Vagina (tissue), 2 donors: ENCODE measurements at regions not wholly inside any gene's neighbourhood (a gene's known extent, or its start where the extent isn't known, plus 50 kb on each side); places are given as distances from the start of the nearest gene placed in this dataset.

Source experiments
- DNase-seq, 2 donors: peaks; one replicate each; pipeline ENCODE4 v3.0.0-alpha.2; 2017; ENCODE audit errors: extremely low spot score in 2 of 2
- H3K27ac ChIP-seq: fragments of 200-600 bp; sonication (generic); one replicate; pipeline ENCODE4 v1.5.1; 2019
- H3K27me3 ChIP-seq: fragments of 200-600 bp; sonication (generic); one replicate; pipeline ENCODE4 v1.5.1; 2019
- H3K36me3 ChIP-seq, 2 donors: fragments of 200-600 bp; sonication (generic); one replicate each; pipeline ENCODE4 v1.5.1; 2017 to 2019
- H3K4me1 ChIP-seq: fragments of 200-600 bp; sonication (generic); one replicate; pipeline ENCODE4 v1.5.1; 2019
- H3K4me3 ChIP-seq, 2 donors: fragments of 200-600 bp; sonication (generic); 1 replicate in 1 of 2; 2 replicates in 1 of 2; pipeline ENCODE4 v1.5.1; 2016 to 2019
- H3K9me3 ChIP-seq: fragments of 200-600 bp; sonication (generic); one replicate; pipeline ENCODE4 v1.5.1; 2019
- CTCF ChIP-seq, 3 experiments: fragments of 450-650 bp in 2 of 3; fragments of 200-600 bp in 1 of 3; sonication (generic) in 1 of 3; IDR thresholded peaks; one replicate each; pipeline ENCODE4 v1.5.1; 2017 to 2019; ENCODE audit warnings: antibody characterized with exemption in 3 of 3, mild to moderate bottlenecking in 2 of 3, moderate library complexity in 2 of 3
- POLR2A ChIP-seq, 2 donors: fragments of 450-650 bp; IDR thresholded peaks; one replicate each; pipeline ENCODE4 v1.6.1; 2017; ENCODE audit warnings: antibody characterized with exemption in 2 of 2, mild to moderate bottlenecking in 2 of 2, moderate library complexity in 2 of 2
- POLR2AphosphoS5 ChIP-seq, 2 donors: sonication (generic); formaldehyde crosslinking; IDR thresholded peaks; one replicate each; pipeline ENCODE4 v1.9.0; 2017; ENCODE audit warnings: antibody characterized with exemption in 2 of 2, mild to moderate bottlenecking in 2 of 2, low read depth in 1 of 2; ENCODE audit not compliant: insufficient read depth in 1 of 2
- intact Hi-C: fragments of 100-400 bp; cut with DNase I; formaldehyde crosslinking; loops from one replicate; pipeline ENCODE4 v1.15.1; 2023

GRCh38 chr5:147051193-147051592 lies 172.6 kb upstream of the PPP2R2B start:
- no peaks in the 10 kb centered on the region for H3K9me3 ChIP-seq
- H3K36me3 ChIP-seq: no peaks in the 10 kb centered on the region
- no peak overlapping the region for H3K4me3 ChIP-seq
- no peak overlapping the region for H3K27ac ChIP-seq
- no peak for DNase-seq
- H3K4me1 ChIP-seq: no peaks in the 10 kb centered on the region
- intact Hi-C loops: no loop called here
- no peak for TF ChIP-seq POLR2A (IDR thresholded peaks at IDR 0.05)
- no peaks in the 10 kb centered on the region for H3K27me3 ChIP-seq

GRCh38 chr5:147052519-147052918 lies 174.0 kb upstream of the PPP2R2B start:
- no peak for TF ChIP-seq CTCF (IDR thresholded peaks at IDR 0.05)
- no peak for TF ChIP-seq POLR2A (IDR thresholded peaks at IDR 0.05)
- TF ChIP-seq POLR2AphosphoS5 (IDR thresholded peaks at IDR 0.05; ENCODE audit: insufficient read depth in 1 of 2, low read depth in 1 of 2): no peak
- Histone ChIP-seq H3K4me1 (no peaks in the 10 kb centered on the region), H3K9me3 (no peaks in the 10 kb centered on the region), H3K4me3 (no peak overlapping the region), H3K36me3 (no peaks in the 10 kb centered on the region), H3K27ac (no peak overlapping the region), H3K27me3 (no peaks in the 10 kb centered on the region)
- no peak for DNase-seq
- intact Hi-C loops: no loop called here

- intact Hi-C loops: no loop called here
- Histone ChIP-seq H3K36me3 (no peaks in the 10 kb centered on the region), H3K27me3 (no peaks in the 10 kb centered on the region), H3K9me3 (no peaks in the 10 kb centered on the region), H3K4me1 (no peaks in the 10 kb centered on the region), H3K4me3 (no peak overlapping the region), H3K27ac (no peak overlapping the region)
- DNase-seq: no peak
- TF ChIP-seq POLR2A (IDR thresholded peaks at IDR 0.05) (no peak), CTCF (IDR thresholded peaks at IDR 0.05) (no peak)
Measured at GRCh38 chr5:147055089-147055826, 176.7 kb upstream of the PPP2R2B start.

- intact Hi-C loops: no loop called here
- Histone ChIP-seq H3K27me3 (no peaks in the 10 kb centered on the region), H3K4me3 (no peak overlapping the region), H3K27ac (no peak overlapping the region), H3K36me3 (no peaks in the 10 kb centered on the region), H3K4me1 (no peaks in the 10 kb centered on the region), H3K9me3 (no peaks in the 10 kb centered on the region)
- TF ChIP-seq CTCF (IDR thresholded peaks at IDR 0.05) (no peak), POLR2AphosphoS5 (IDR thresholded peaks at IDR 0.05; ENCODE audit: insufficient read depth in 1 of 2, low read depth in 1 of 2) (no peak), POLR2A (IDR thresholded peaks at IDR 0.05) (no peak)
- DNase-seq: no peak
Measured at GRCh38 chr5:147055850-147056566, 177.5 kb upstream of the PPP2R2B start.

GRCh38 chr5:147057051-147057450 lies 177.8 kb upstream of the STK32A start:
- Histone ChIP-seq H3K27me3 (no peaks in the 10 kb centered on the region), H3K9me3 (no peaks in the 10 kb centered on the region), H3K4me1 (no peaks in the 10 kb centered on the region), H3K4me3 (no peak overlapping the region), H3K27ac (no peak overlapping the region), H3K36me3 (no peaks in the 10 kb centered on the region)
- no peak for DNase-seq
- intact Hi-C loops: no loop called here
- TF ChIP-seq POLR2AphosphoS5 (IDR thresholded peaks at IDR 0.05; ENCODE audit: insufficient read depth in 1 of 2, low read depth in 1 of 2): no peak

- H3K9me3 ChIP-seq: no peaks in the 10 kb centered on the region
- H3K27ac ChIP-seq: no peak overlapping the region
- H3K27me3 ChIP-seq: no peaks in the 10 kb centered on the region
- H3K4me3 ChIP-seq: no peak overlapping the region
- H3K4me1 ChIP-seq: no peaks in the 10 kb centered on the region
- intact Hi-C loops: no loop called here
- TF ChIP-seq POLR2AphosphoS5 (IDR thresholded peaks at IDR 0.05; ENCODE audit: insufficient read depth in 1 of 2, low read depth in 1 of 2): no peak
- no peak for TF ChIP-seq CTCF (IDR thresholded peaks at IDR 0.05)
- TF ChIP-seq POLR2A (IDR thresholded peaks at IDR 0.05): no peak
- DNase-seq: no peak
- H3K36me3 ChIP-seq: no peaks in the 10 kb centered on the region
Measured at GRCh38 chr5:147061431-147061830, 173.4 kb upstream of the STK32A start.
